HG02981 (cell line): ENCODE measurements at regions not wholly inside any gene's neighbourhood (a gene's known extent, or its start where the extent isn't known, plus 50 kb on each side); places are given as distances from the start of the nearest gene placed in this dataset.
"Not testable (repeated sequence)": the region's sequence is repeated elsewhere in the genome, so short reads cannot be mapped to it uniquely, and the experiment has no call there.

ENCODE experiments used
- ATAC-seq: cut with Tn5 transposase; IDR thresholded peaks from one replicate; pipeline ENCODE4 v1.9.1; 2021; ENCODE audit warnings: mild to moderate bottlenecking, moderate library complexity; ENCODE audit not compliant: unreplicated experiment

DNA sequence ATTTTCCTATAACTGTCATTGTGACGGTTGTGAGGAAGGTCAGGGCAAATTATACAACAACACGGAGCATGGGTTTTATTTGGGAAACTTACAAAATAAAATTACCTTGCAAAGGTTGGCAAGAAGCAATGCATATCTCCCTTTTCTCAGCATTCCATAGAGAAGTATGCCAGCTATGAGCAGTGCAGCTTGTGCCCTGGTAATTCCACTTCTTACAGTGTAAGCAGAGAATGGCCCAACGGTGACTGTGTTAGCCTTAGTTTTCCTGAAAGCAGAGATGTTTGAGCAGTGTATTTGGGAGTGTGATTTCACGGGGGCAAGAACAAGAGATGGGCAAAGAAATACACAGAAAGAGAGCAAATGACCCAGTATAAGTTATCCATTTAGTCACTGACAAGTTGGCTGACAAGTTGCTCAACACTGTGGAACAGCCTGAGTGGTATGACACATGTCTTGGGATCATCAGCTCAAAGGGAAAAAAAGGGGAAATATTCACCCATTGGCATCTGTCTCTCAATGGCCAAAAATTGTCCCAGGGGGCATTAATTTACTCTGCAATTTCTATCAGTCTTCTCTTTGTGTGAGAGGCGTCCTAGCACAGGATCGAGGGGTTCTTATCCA, 210.9 kb upstream of the NRIP1 start:
- ATAC-seq: no peak

DNA sequence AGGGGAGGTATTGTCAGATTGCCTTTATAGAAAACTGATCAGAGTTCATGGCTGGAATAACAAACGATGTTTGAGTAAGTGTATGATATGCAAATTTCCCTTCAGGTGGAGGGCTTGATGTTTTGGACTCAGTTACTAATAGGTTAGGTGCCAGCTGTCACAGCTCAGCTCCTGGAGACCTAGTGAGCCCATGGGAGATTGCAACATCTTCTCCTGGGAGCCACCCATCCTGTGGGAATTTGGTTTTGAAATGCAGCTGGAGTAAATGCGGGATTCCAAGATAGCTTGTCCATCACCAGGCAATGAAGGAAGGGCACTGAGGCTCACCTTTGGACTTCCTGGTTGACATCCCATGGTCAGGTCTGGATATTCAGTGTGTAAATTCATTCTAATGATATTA, 211.4 kb upstream of the NRIP1 start:
- ATAC-seq: no peak

DNA sequence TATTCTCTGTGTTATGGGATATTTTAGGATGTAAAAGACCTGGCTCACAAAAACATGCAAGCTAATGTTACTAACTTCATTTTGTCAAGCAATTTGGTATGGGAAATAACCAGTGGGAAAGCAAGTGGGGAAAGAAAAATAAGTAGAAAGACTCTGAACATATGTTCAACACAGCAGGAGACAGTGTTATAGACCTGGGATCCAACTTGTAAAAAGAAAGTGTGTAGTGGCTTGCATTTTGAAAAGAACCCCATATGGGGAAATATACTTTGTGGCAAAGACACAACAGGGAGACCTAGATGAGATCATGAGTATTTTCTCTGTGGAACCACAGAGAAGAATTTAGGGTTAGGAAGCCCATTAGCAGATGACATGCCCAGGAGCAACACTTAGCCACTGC, 212.7 kb upstream of the NRIP1 start:
- ATAC-seq: no peak

DNA sequence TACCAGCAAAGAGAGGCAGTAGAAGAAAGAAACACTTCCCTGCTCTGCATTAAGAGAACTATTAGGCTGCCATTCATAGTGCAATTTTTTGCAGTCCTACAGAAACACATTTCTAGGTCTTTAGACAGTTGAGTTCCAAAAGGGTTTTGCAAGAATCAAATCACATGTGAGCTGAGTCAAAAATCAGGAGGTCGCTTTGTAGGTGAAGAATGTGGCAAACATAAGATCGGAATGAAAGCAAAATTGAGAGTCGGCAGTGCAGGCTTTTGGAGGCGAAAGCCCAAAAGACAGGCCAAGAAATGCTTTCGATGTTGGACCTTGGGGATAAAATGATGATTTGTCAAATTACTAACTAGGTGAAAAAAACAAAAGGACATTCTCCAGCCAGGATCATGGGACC, 213.5 kb upstream of the NRIP1 start:
- ATAC-seq: no peak

DNA sequence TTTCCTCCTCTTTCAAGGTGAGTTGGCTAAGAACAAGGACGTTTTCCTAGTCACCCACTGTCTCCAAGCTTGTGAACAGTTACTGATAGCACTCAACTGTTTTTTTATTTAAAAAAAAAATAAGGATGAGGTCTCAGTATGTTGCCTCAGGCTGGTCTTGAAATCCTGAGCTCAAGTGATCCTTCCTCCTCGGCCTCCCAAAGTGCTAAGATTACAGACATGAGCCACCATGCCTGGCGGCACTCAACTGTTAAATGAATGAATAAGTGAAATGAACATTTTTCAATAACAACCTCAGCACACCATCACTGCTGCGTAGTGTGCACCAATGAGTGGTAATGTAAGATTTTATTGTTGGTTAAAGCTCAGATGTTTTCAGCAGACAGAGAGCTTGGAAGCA, 214.1 kb upstream of the NRIP1 start:
- no peak for ATAC-seq

DNA sequence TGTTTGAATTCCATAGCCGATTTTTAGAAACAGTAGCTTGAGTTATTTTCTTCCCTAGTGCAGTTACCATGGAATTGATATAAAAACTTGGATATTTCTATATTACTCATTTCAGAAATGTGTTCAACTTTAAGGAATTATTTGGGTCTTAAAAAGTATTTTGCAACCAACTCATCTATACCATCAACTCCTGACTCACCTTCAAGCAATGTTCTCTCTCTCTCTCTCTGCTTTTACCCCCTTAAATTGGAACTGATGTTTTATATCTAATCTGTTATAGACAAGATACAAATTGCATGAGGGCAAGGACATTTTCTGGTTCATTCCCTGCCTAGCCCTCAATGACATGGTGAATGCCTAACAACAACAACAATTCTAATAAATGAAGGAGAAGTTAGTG, 214.7 kb upstream of the NRIP1 start:
- ATAC-seq: no peak

DNA sequence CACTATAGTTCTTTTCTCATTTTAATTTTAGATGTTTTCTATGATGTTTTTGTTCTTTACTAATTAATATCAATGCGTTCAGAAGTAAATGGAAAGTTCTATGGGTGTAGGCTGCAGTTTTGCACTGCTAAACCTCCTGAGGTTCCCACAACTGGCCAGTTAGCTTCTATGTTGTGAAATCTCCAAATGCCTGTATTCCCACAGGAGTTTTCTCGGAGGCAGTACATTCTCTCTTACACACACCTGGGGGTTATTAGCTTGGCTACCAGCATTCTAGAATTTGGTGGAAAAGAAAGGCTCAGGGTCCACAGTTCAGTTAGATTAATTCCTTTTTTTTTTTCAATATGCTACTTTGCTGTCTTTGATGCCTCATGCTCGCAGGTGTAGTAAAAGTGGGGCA, 216.9 kb upstream of the NRIP1 start:
- no peak for ATAC-seq

DNA sequence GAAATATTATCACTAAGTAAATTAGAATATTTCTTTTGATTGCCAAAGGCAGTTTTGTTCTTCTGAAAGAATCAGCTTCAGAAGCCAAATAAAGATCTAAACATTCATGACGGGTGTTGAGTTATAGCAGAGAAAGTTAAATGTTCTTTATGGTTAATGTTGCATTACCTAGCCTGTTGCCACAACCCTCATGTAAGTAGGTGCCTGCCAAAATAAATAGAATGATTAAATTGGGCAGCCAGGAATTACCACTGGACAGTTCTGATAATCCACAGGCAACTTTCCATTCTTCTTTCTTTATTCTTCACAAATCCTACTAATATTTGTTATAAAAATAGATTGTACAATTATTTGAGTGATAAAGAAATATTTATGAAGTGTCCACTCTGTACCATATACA, 217.9 kb upstream of the NRIP1 start:
- ATAC-seq: no peak

DNA sequence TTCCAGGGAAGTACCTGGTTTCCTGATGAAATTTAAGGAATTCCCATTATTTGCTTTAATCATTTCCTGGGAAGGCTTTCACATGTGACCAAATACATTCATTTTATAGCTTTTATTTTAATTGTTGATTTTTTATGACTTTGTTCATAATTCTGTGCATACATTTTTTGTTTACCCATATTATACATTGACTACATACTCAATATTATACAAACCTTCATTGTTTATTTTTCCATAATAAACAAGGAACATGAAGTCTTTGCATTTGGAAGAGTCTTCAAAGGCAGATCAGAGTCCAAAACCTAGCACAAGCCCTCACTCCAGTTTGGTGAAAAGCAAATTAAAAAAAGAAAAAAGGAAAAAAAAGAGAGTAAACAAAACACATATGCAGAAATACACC, 218.3 kb upstream of the NRIP1 start:
- no peak for ATAC-seq

DNA sequence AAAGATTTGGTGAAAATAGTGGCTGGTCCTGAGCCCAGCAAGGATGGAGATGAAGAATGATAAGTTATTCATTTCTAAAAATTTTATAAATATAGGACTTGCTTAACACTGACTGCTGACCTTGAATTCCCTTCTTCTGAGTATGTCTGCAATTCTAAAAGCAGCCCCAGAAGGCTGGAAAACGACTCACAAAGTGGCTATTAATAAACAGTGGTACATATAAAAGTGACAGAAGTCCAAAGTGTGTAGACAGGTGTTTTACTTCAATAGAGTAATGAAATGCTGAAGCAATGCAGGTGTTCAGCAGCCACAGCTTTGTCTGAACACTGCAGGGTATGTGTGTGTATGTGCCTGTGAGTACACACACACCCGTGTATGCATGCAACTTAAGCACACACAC, 219.0 kb upstream of the NRIP1 start:
- no peak for ATAC-seq

DNA sequence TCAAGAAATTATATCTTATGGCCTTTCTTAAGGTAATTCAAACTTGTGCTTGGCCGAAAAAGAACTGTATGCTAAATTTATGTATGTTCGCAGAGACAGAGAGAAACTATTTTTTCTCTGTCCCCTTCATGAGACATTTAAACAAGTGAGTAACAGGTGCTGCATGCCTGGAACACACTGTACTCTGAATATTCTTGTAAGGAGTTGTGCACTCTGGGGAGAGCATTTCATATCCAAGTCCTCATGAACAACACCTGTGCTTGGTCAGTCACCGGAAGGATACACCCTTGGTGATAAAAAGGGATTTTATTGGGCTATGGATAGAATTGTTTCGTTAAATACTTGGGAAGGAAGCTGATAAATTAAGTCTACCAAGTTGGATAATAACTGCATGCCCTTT, 220.8 kb upstream of the NRIP1 start:
- no peak for ATAC-seq

DNA sequence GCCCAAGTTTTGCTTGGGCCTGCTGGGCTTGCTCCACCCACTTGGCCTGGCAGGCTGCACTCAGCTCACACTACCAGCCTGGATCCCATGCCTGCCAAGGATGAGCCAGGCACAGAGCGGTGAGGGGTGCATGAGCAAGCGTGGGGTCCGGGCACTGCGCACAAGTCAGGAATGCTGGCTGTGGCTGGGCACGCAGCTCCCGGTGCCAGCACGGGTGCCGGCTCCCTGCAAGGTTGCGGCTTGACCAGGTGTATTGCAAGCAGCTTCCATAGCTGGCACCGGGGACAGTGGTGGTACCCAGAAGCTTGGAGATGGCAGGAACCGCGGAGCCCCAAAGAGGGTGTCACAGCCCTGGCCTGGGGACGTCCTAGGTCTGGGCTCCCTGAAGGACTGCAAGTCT, 224.4 kb upstream of the NRIP1 start:
- ATAC-seq: no peak

DNA sequence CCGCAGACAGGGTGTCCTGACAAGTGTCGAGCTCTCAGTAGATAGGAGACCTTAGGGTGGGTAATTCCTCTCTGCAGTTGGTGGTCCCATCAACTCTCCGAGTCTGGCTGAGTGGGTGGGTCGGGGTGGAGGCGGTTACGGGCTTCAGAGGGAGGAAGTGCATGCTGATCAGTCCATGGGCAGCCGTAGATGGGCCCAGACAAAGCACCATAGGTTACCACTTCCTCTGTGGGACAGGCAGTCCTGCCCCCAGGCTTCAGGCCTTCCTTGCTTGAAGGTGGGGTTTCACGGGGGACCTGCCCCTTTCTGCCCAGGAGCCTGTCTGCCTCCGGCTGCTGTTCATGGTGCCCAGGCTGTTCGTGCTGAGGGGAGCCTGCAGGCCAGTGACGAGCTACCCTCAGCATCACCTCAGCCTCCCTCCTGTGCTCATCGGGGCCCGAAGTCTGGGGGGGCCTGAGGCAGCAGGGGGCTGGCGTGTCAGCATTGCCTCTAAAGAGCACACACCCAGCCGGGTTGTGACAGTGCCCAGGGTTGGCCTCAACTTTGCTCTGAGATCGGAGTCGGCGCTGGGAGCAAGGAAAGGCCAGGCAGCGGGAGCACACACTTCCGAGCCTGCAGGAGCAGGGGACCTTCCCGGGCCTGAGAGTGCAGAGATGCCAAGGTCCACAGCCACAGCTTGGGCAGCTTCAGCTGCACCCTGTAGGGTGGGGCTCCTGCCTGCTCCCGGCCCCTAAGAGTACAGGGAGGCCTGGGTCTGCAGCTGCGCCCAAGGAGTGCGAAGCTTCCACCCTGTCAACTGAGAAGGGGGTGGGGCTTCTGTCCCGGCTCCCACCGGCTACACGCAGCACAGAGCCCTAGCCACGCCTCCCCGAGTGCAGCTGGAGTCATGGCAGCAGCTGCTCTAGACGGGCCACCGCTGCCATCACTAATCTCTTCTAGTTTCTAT, 225.4 kb upstream of the NRIP1 start:
- ATAC-seq: no peak

DNA sequence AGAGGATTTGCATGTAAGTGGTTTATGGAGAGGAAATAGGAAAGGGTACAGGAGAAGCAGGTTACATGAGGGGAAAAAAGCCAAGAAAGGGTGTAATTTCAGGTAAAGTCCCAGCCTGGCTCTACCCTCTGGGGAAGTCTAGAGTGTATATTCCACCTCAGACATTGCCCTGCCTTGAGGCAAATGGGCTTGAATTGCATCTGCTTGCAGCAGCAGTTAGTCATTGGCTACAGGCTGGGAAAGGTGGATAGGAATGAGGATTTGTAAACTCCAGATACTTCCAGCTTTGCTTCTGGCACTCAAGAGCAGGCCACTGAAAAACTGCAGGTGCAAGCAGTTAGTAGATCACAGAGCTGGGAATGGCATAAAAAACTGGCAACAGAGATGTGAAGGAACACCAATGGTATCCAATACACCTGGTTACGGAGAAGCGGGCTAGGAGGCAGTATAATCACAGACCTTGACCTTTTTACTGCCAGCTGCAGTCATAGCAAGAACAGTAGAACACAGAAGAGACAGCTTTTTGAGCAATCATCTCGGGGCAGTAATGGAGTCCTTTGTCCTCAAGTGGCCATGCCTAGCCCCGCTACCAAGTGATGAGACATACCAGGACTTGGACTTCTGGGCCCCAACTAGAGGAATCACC, 226.9 kb upstream of the NRIP1 start:
- ATAC-seq: no peak

DNA sequence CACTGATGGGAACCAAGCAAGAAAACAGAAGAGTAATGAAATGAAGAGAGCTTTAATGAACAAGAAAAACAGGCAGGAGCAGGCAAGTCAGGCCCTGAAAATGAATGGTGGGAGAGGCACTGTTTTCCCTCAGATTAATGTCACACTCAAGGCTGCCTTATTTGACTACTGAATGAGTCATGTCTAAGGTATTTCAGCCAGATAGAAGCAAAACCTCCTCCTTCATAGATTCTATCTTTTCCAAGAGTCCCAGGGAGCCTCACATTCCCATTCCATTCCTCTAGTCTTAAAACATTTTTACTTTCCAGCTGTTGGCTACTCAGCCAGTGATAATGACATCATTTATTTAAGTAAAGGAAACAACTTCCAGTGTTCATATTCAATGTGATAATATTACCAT, 228.4 kb upstream of the NRIP1 start:
- ATAC-seq: no peak

DNA sequence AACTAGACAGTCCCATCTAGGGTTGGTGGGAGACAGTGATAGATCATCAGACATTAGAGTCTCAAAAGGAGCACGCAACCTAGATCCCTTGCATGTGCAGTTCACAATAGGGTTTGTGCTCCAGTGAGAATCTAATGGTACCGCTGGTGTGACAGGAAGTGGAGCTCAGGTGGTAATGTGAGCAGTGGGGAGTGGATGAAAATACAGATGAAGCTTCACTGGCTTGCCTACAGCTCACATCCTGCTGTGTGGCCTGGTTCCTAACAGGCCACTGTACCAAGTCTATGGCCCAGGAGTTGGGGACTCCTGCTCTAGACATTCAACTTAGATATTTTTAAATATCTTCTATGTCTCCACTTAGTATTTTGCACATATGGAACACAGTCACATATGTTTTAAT, 231.1 kb upstream of the NRIP1 start:
- ATAC-seq: no peak

DNA sequence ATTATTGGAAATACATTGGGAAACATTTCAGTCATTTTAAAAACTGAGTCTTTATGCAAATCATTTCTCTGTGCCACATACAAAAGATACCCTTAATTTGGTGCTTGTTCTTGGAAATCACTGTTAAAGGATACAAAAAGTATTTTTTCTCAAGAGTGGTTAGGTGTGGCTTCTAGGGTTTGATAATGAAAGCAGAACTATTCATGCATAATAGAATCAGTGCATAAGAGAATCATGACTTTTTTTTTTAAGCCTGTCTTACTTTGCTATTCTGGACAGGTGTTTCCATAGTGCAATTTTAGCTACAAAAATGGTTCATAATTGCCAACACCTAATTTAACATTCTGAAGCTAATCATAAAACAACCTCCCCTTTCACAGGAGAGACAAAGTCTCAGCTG, 233.0 kb upstream of the NRIP1 start:
- no peak for ATAC-seq

DNA sequence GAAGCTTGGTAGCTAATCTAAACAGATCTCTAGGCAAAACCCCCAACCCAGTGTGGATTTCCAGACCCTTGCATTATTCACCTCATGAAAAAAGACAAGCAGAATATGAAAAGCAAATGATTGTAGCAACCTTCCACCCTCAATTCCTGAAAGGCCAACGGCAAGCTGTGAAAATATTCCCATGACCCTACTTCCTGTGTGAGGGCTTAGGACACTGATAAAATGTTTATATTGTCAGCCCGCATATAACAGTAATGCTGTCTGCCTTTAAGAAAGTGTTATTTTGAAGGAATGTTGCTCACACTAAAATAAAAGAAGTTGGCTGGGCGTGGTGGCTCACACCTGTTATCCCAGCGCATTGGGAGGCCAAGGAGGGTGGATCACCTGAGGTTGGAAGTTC, 233.5 kb upstream of the NRIP1 start:
- no peak for ATAC-seq

DNA sequence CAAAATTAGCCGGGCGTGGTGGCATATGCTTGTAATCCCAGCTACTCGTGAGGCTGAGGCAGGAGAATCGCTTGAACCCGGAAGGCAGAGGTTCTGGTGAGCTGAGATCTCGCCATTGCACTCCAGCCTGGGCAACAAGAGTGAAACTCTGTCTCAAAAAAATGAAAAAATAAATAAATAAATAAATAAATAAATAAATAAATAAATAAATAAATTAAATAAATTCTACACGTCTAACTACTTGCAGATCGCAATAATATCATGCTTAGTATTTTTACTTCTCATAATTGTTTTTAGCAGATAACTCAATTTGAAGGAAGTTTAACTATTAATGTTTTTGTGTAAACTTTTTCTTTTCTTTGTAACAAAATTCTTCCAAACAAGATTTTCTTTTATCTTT, 234.0 kb upstream of the NRIP1 start:
- not testable (repeated sequence) for ATAC-seq

DNA sequence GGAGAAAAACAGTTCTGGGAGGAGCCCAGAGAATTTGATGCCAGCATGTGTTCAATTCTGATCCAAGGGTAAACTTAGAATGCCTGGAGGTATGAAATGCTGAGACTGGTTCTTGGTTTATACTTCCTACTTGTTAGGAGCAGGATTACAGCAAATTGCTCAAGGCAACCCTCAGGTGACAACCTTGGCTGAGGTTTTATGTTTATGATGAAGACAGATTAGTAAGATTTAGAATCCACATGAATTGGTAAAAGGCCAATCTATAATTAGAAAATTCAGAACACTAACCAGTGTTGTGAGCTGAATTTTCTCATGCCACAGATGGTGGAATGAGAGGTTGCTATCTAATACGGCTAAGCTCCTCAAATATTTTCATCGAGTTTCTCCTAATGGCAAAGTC, 235.3 kb upstream of the NRIP1 start:
- no peak for ATAC-seq

DNA sequence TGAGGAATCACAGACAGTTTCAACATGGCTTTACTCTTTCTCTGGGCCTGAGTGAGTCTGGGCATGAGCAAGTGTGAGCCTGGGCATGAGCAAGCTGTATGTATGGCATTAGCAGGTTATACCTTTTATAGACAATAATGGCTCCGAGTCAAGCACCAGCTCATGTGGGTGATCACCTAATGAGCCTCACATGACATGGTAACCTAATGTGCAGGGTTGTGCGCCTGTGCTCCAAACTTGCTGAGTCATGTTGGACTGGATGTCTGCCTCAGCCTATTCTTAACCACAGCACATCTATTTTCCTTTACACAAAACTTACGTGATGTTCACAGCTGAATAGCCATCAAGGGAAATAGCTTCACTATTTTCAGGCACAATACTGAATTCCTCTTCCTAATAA, 236.2 kb upstream of the NRIP1 start:
- no peak for ATAC-seq

DNA sequence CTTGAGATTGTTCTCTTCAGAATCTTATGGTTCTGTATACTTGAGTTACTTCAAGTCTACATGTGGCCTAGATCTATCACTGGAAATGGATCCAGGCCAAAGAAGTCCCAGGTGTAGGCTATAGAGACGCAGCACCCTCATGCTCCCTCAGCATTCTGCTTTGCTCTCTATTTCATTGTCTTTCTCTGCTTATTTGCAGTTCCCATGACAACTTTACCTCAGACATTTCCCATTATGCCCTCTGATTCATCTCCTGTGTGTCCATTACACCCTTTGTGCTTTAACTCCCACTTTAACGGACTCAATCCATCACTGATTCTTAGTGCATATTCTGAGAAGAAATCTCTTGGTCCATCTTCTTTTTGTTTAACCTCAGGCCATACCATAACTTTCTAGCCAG, 236.9 kb upstream of the NRIP1 start:
- no peak for ATAC-seq
